ENCODE measurements at regions not wholly inside any gene's neighbourhood (a gene's known extent, or its start where the extent isn't known, plus 50 kb on each side); places are given as distances from the start of the nearest gene placed in this dataset.

- H3K9me3 ChIP-seq (ENCODE audit: control insufficient read depth, low read length) = no peaks in the 10 kb centered on the region
- 81 to 84% methylated on average over 5 of the region's 5 CpGs for WGBS, 2 experiments (ENCODE audit: insufficient coverage in 1 of 2, insufficient read length in 1 of 2)
- no peak overlapping the region for H3K4me3 Mint-ChIP-seq
- H3K27me3 Mint-ChIP-seq (ENCODE audit: insufficient read depth) = peaks cover 5% of the 10 kb centered on the region
- no peak overlapping the region for H3K27ac ChIP-seq (ENCODE audit: low read depth, low read length)
- peaks cover 8% of the 10 kb centered on the region for H3K27me3 ChIP-seq (ENCODE audit: control insufficient read depth, insufficient read depth, low read length, poor library complexity, severe bottlenecking)
- H3K9me3 Mint-ChIP-seq = no peaks in the 10 kb centered on the region
- H3K27ac Mint-ChIP-seq = no peak overlapping the region
- no peak overlapping the region for H3K9ac ChIP-seq (ENCODE audit: extremely low read depth, low read length, poor library complexity, severe bottlenecking)
- no peak for DNase-seq
- no peak overlapping the region for H3K4me3 ChIP-seq (ENCODE audit: low read length)
- TF ChIP-seq, protein P1, sequence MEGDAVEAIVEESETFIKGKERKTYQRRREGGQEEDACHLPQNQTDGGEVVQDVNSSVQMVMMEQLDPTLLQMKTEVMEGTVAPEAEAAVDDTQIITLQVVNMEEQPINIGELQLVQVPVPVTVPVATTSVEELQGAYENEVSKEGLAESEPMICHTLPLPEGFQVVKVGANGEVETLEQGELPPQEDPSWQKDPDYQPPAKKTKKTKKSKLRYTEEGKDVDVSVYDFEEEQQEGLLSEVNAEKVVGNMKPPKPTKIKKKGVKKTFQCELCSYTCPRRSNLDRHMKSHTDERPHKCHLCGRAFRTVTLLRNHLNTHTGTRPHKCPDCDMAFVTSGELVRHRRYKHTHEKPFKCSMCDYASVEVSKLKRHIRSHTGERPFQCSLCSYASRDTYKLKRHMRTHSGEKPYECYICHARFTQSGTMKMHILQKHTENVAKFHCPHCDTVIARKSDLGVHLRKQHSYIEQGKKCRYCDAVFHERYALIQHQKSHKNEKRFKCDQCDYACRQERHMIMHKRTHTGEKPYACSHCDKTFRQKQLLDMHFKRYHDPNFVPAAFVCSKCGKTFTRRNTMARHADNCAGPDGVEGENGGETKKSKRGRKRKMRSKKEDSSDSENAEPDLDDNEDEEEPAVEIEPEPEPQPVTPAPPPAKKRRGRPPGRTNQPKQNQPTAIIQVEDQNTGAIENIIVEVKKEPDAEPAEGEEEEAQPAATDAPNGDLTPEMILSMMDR (conservative IDR thresholded peaks at IDR 0.05) = no peak
- H3K36me3 Mint-ChIP-seq (ENCODE audit: low read depth) = no peaks in the 10 kb centered on the region
- H3K4me1 ChIP-seq (ENCODE audit: control insufficient read depth, insufficient read depth, low read length) = no peaks in the 10 kb centered on the region
- H3K36me3 ChIP-seq (ENCODE audit: control insufficient read depth, insufficient read depth, low read length) = no peaks in the 10 kb centered on the region
- H3K4me1 Mint-ChIP-seq = peaks cover 8% of the 10 kb centered on the region
Measured at GRCh38 chr20:57043091-57043490, 223.3 kb downstream of the BMP7 start.

DNA sequence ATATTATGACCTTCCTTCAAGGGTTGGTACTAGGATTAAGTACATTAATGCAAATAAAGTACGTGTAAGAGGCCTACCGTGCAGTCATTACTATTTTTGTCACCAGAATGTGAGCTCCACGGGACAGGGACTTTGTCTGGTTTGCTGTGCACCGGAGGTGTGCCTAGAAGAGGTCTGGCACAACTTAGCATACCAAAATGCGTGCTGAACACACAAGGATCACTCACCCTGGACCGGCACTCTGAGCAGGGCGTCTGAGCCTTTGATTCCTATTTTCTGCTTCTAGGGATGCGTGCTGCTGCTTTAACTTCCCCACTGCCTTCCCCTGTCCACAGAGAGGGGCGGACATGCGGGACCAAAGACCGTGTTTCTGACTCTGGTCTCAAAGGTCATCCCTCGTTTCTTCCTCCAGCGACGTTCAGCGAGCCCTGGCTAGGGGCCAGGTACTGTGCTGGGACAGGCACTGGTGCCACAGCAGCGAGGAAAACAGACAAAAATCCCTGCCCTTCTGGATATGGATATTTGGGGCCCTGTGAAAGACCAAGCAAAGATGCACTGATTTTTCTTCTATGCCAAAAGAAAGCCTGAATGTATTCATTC lies 222.7 kb downstream of the BMP7 start:
- Mint-ChIP-seq H3K27me3 (ENCODE audit: insufficient read depth) (peaks cover 5% of the 10 kb centered on the region), H3K4me1 (peaks cover 9% of the 10 kb centered on the region), H3K4me3 (no peak overlapping the region), H3K36me3 (ENCODE audit: low read depth) (no peaks in the 10 kb centered on the region), H3K9me3 (no peaks in the 10 kb centered on the region), H3K27ac (no peak overlapping the region)
- Histone ChIP-seq H3K9me3 (ENCODE audit: control insufficient read depth, low read length) (no peaks in the 10 kb centered on the region), H3K27me3 (ENCODE audit: control insufficient read depth, insufficient read depth, low read length, poor library complexity, severe bottlenecking) (peaks cover 8% of the 10 kb centered on the region), H3K4me1 (ENCODE audit: control insufficient read depth, insufficient read depth, low read length) (no peaks in the 10 kb centered on the region), H3K36me3 (ENCODE audit: control insufficient read depth, insufficient read depth, low read length) (no peaks in the 10 kb centered on the region), H3K4me3 (ENCODE audit: low read length) (no peak overlapping the region), H3K27ac (ENCODE audit: low read depth, low read length) (no peak overlapping the region), H3K9ac (ENCODE audit: extremely low read depth, low read length, poor library complexity, severe bottlenecking) (no peak overlapping the region)
- no peak for DNase-seq
- TF ChIP-seq, protein P1 (conservative IDR thresholded peaks at IDR 0.05) = no peak
- WGBS, 2 experiments (ENCODE audit: insufficient coverage in 1 of 2, insufficient read length in 1 of 2) = 92 to 93% methylated on average over 16 of the region's 16 CpGs

DNA sequence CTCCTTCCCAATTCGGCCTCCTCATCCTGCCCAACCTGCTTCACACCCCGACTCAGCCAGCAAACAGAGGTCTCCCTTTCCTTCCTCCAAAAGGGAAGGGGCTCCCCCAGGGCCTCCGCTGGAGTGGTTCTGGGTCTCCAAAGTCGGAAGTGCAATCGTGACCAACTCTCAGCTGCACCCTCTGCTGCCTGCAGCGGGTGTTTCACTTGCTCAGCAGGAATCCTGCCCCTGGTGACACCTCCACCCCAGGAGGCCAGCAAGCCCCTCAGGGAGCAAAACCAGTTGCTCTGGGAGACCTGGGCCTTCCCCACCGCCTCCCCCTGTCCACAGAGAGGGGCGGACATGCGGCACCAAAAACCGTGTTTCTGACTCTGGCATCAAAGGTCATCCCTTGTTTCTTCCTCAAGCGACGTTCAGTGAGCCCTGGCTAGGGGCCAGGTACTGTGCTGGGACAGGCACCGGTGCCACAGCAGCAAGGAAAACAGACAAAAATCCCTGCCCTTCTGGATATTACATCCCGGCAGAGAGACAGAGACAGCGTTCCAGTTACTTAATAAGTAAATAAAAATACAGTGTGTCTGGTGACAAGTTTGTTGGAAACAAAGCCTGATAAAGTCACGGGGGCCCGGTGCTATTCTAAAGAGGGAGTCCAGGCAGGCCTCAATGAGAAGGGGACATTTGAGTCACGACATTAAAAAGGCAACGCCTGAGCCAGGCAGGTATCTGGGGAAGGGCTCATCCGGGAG lies 219.0 kb downstream of the BMP7 start:
- Histone ChIP-seq H3K4me3 (ENCODE audit: low read length) (no peak overlapping the region), H3K4me1 (ENCODE audit: control insufficient read depth, insufficient read depth, low read length) (no peaks in the 10 kb centered on the region), H3K27me3 (ENCODE audit: control insufficient read depth, insufficient read depth, low read length, poor library complexity, severe bottlenecking) (no peaks in the 10 kb centered on the region), H3K27ac (ENCODE audit: low read depth, low read length) (no peak overlapping the region), H3K36me3 (ENCODE audit: control insufficient read depth, insufficient read depth, low read length) (no peaks in the 10 kb centered on the region), H3K9ac (ENCODE audit: extremely low read depth, low read length, poor library complexity, severe bottlenecking) (no peak overlapping the region), H3K9me3 (ENCODE audit: control insufficient read depth, low read length) (no peaks in the 10 kb centered on the region)
- H3K4me3 Mint-ChIP-seq = no peak overlapping the region
- 90 to 91% methylated on average over 10 to 20 of the region's 20 CpGs for WGBS, 2 experiments (ENCODE audit: insufficient coverage in 1 of 2, insufficient read length in 1 of 2)
- TF ChIP-seq, protein P1 (conservative IDR thresholded peaks at IDR 0.05) = peak; percentile 50
- H3K36me3 Mint-ChIP-seq (ENCODE audit: low read depth) = no peaks in the 10 kb centered on the region
- no peak for DNase-seq
- peaks cover 2% of the 10 kb centered on the region for H3K27me3 Mint-ChIP-seq (ENCODE audit: insufficient read depth)
- H3K27ac Mint-ChIP-seq = no peak overlapping the region
- peaks cover 9% of the 10 kb centered on the region for H3K4me1 Mint-ChIP-seq
- H3K9me3 Mint-ChIP-seq = no peaks in the 10 kb centered on the region

Measured in endodermal cell (in vitro differentiated cells).